Prostate gland (tissue), 2 donors: ENCODE measurements at regions not wholly inside any gene's neighbourhood (a gene's known extent, or its start where the extent isn't known, plus 50 kb on each side); places are given as distances from the start of the nearest gene placed in this dataset.

Source experiments
- POLR2A ChIP-seq: fragments of 450-650 bp; IDR thresholded peaks from one replicate; pipeline ENCODE4 v1.6.1; 2016; ENCODE audit warnings: antibody characterized with exemption, mild to moderate bottlenecking
- POLR2AphosphoS5 ChIP-seq: sonication (generic); formaldehyde crosslinking; IDR thresholded peaks from one replicate; pipeline ENCODE4 v1.6.1; 2017; ENCODE audit warnings: antibody characterized with exemption
- TF ChIP-seq, protein P1 (sequence below), 4 experiments: fragments of 200-600 bp in 2 of 4; fragments of 450-650 bp in 2 of 4; sonication (generic) in 2 of 4; IDR thresholded peaks; 1 replicate in 3 of 4; 2 replicates in 1 of 4; pipeline ENCODE4 v1.5.1; 2016 to 2019; ENCODE audit warnings: antibody characterized with exemption in 4 of 4, mild to moderate bottlenecking in 2 of 4, moderate library complexity in 2 of 4

GRCh38 chr9:104256031-104256695, 162.1 kb downstream of the SMC2 start:
- TF ChIP-seq, protein P1, sequence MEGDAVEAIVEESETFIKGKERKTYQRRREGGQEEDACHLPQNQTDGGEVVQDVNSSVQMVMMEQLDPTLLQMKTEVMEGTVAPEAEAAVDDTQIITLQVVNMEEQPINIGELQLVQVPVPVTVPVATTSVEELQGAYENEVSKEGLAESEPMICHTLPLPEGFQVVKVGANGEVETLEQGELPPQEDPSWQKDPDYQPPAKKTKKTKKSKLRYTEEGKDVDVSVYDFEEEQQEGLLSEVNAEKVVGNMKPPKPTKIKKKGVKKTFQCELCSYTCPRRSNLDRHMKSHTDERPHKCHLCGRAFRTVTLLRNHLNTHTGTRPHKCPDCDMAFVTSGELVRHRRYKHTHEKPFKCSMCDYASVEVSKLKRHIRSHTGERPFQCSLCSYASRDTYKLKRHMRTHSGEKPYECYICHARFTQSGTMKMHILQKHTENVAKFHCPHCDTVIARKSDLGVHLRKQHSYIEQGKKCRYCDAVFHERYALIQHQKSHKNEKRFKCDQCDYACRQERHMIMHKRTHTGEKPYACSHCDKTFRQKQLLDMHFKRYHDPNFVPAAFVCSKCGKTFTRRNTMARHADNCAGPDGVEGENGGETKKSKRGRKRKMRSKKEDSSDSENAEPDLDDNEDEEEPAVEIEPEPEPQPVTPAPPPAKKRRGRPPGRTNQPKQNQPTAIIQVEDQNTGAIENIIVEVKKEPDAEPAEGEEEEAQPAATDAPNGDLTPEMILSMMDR (IDR thresholded peaks at IDR 0.05), result no peak
- TF ChIP-seq POLR2AphosphoS5 (no peak), POLR2A (no peak)
